Suprapubic skin (tissue), 4 donors: ENCODE measurements at regions not wholly inside any gene's neighbourhood (a gene's known extent, or its start where the extent isn't known, plus 50 kb on each side); places are given as distances from the start of the nearest gene placed in this dataset.

ENCODE experiments used
- DNase-seq, 2 donors: peaks; one replicate each; pipeline ENCODE4 v3.0.0-alpha.2; 2019; ENCODE audit warnings: low spot score in 2 of 2
- H3K27ac ChIP-seq: fragments of 200-600 bp; sonication (generic); one replicate; pipeline ENCODE4 v1.5.1; 2019
- H3K27me3 ChIP-seq: fragments of 200-600 bp; sonication (generic); one replicate; pipeline ENCODE4 v1.5.1; 2019
- H3K36me3 ChIP-seq: fragments of 200-600 bp; sonication (generic); one replicate; pipeline ENCODE4 v1.5.1; 2019
- H3K4me1 ChIP-seq: fragments of 200-600 bp; sonication (generic); one replicate; pipeline ENCODE4 v1.5.1; 2019
- H3K4me3 ChIP-seq: fragments of 200-600 bp; sonication (generic); one replicate; pipeline ENCODE4 v1.5.1; 2019; ENCODE audit warnings: mild to moderate bottlenecking
- H3K9me3 ChIP-seq: fragments of 200-600 bp; sonication (generic); one replicate; pipeline ENCODE4 v1.5.1; 2019
- CTCF ChIP-seq, 2 donors: fragments of 200-600 bp in 1 of 2; fragments of 450-650 bp in 1 of 2; sonication (generic) in 1 of 2; IDR thresholded peaks; one replicate each; pipeline ENCODE4 v1.5.1; 2016 to 2019; ENCODE audit warnings: antibody characterized with exemption in 2 of 2, mild to moderate bottlenecking in 1 of 2, moderate library complexity in 1 of 2
- EP300 ChIP-seq: sonication (generic); formaldehyde crosslinking; IDR thresholded peaks from one replicate; pipeline ENCODE4 v1.6.1; 2017; ENCODE audit warnings: antibody characterized with exemption
- POLR2A ChIP-seq, 2 donors: fragments of 450-650 bp; IDR thresholded peaks; one replicate each; pipeline ENCODE4 v1.6.1; 2017; ENCODE audit warnings: antibody characterized with exemption in 2 of 2, mild to moderate bottlenecking in 2 of 2, moderate library complexity in 2 of 2
- POLR2AphosphoS5 ChIP-seq, 3 donors: sonication (generic); formaldehyde crosslinking; IDR thresholded peaks; one replicate each; pipeline ENCODE4 v1.6.1; 2017; ENCODE audit warnings: antibody characterized with exemption in 3 of 3
- WGBS: methylation state at CpG from one replicate; pipeline ENCODE4 v1.1.5; 2018; 5-methylcytosine and 5-hydroxymethylcytosine counted together

GRCh38 chr14:96633096-96633495 is 130.9 kb downstream of the PAPOLA start:
- no peak overlapping the region for H3K27ac ChIP-seq
- no peaks in the 10 kb centered on the region for H3K4me1 ChIP-seq
- peaks cover 6% of the 10 kb centered on the region for H3K27me3 ChIP-seq
- WGBS = 73% methylated on average over 2 of the region's 2 CpGs
- TF ChIP-seq CTCF (IDR thresholded peaks at IDR 0.05) (no peak), POLR2AphosphoS5 (IDR thresholded peaks at IDR 0.05) (no peak), EP300 (no peak), POLR2A (IDR thresholded peaks at IDR 0.05) (no peak)
- H3K36me3 ChIP-seq = no peaks in the 10 kb centered on the region
- DNase-seq = no peak
- H3K4me3 ChIP-seq = no peak overlapping the region
- no peaks in the 10 kb centered on the region for H3K9me3 ChIP-seq

- no peak overlapping the region for H3K27ac ChIP-seq
- TF ChIP-seq POLR2AphosphoS5 (IDR thresholded peaks at IDR 0.05) (no peak), CTCF (IDR thresholded peaks at IDR 0.05) (no peak), EP300 (no peak), POLR2A (IDR thresholded peaks at IDR 0.05) (no peak)
- no peaks in the 10 kb centered on the region for H3K9me3 ChIP-seq
- no peaks in the 10 kb centered on the region for H3K4me1 ChIP-seq
- no peak for DNase-seq
- whole genome bisulfite sequencing = 82% methylated on average over 7 of the region's 9 CpGs
- H3K27me3 ChIP-seq = no peaks in the 10 kb centered on the region
- no peak overlapping the region for H3K4me3 ChIP-seq
- no peaks in the 10 kb centered on the region for H3K36me3 ChIP-seq
These were observed 132.3 kb downstream of the PAPOLA start for GRCh38 chr14:96634481-96634880.

- 91% methylated on average over 5 of the region's 5 CpGs for WGBS
- no peak overlapping the region for H3K27ac ChIP-seq
- H3K27me3 ChIP-seq = no peaks in the 10 kb centered on the region
- H3K36me3 ChIP-seq = no peaks in the 10 kb centered on the region
- no peaks in the 10 kb centered on the region for H3K4me1 ChIP-seq
- no peak for TF ChIP-seq POLR2AphosphoS5 (IDR thresholded peaks at IDR 0.05)
- no peak for TF ChIP-seq EP300
- TF ChIP-seq POLR2A (IDR thresholded peaks at IDR 0.05) = no peak
- no peak for TF ChIP-seq CTCF (IDR thresholded peaks at IDR 0.05)
- H3K4me3 ChIP-seq = no peak overlapping the region
- H3K9me3 ChIP-seq = no peaks in the 10 kb centered on the region
- no peak for DNase-seq
These were observed 132.7 kb downstream of the PAPOLA start for GRCh38 chr14:96634896-96635295.

- Histone ChIP-seq H3K9me3 (no peaks in the 10 kb centered on the region), H3K36me3 (no peaks in the 10 kb centered on the region), H3K4me3 (no peak overlapping the region), H3K27me3 (no peaks in the 10 kb centered on the region), H3K4me1 (no peaks in the 10 kb centered on the region), H3K27ac (no peak overlapping the region)
- WGBS = 91% methylated on average over 10 of the region's 11 CpGs
- no peak for DNase-seq
- TF ChIP-seq POLR2AphosphoS5 (IDR thresholded peaks at IDR 0.05) (no peak), POLR2A (IDR thresholded peaks at IDR 0.05) (no peak), CTCF (IDR thresholded peaks at IDR 0.05) (no peak), EP300 (no peak)
These were observed 133.7 kb downstream of the PAPOLA start for GRCh38 chr14:96635850-96636249.

GRCh38 chr14:96637521-96637920 is 135.3 kb downstream of the PAPOLA start:
- WGBS = 93% methylated on average over 3 of the region's 5 CpGs
- H3K27ac ChIP-seq = no peak overlapping the region
- TF ChIP-seq CTCF (IDR thresholded peaks at IDR 0.05) = no peak
- TF ChIP-seq POLR2A (IDR thresholded peaks at IDR 0.05) = no peak
- no peak for TF ChIP-seq EP300
- TF ChIP-seq POLR2AphosphoS5 (IDR thresholded peaks at IDR 0.05) = no peak
- no peak for DNase-seq
- no peaks in the 10 kb centered on the region for H3K4me1 ChIP-seq
- H3K36me3 ChIP-seq = no peaks in the 10 kb centered on the region
- no peaks in the 10 kb centered on the region for H3K27me3 ChIP-seq
- no peak overlapping the region for H3K4me3 ChIP-seq
- H3K9me3 ChIP-seq = no peaks in the 10 kb centered on the region
